WTC11 (cell line): ENCODE measurements at regions not wholly inside any gene's neighbourhood (a gene's known extent, or its start where the extent isn't known, plus 50 kb on each side); places are given as distances from the start of the nearest gene placed in this dataset.
A peak's percentile ranks its signal among the peaks of the same experiment; 100 is the strongest.
"Not testable (repeated sequence)": the region's sequence is repeated elsewhere in the genome, so short reads cannot be mapped to it uniquely, and the experiment has no call there.

ENCODE experiments used
- ATAC-seq: fragments of 200-7000 bp; cut with Tn5 transposase; 2 replicates; pipeline ENCODE4 v1.10.0; 2021; ENCODE audit warnings: mild to moderate bottlenecking, moderate library complexity
- CTCF ChIA-PET: fragments of 300-600 bp; sonication (Branson Sonifier 250); formaldehyde crosslinking; loops from one replicate; lab custom pipeline; 2021; ENCODE audit warnings: antibody characterized with exemption; lab: Charles Lee
- POLR2A ChIA-PET: fragments of 350-600 bp; sonication (Branson Sonifier 250); formaldehyde crosslinking; loops from one replicate; lab custom pipeline; 2021; ENCODE audit warnings: antibody characterized with exemption; lab: Charles Lee
- DNase-seq: peaks from one replicate; pipeline ENCODE4 v3.0.0; 2021; ENCODE audit warnings: low spot score
- H3K27ac Mint-ChIP-seq: 2 replicates; pipeline ENCODE4 v1.8.0; 2021; ENCODE audit warnings: mixed read lengths
- H3K27me3 Mint-ChIP-seq: 2 replicates; pipeline ENCODE4 v1.8.0; 2021; ENCODE audit warnings: low read depth, mild to moderate bottlenecking, moderate library complexity, mixed read lengths
- H3K36me3 Mint-ChIP-seq: 2 replicates; pipeline ENCODE4 v1.8.0; 2021; ENCODE audit warnings: mixed read lengths
- H3K4me1 Mint-ChIP-seq: 2 replicates; pipeline ENCODE4 v1.8.0; 2022; ENCODE audit warnings: mixed read lengths
- H3K4me3 Mint-ChIP-seq: 2 replicates; pipeline ENCODE4 v1.8.0; 2021; ENCODE audit warnings: mild to moderate bottlenecking, moderate library complexity, mixed read lengths
- H3K9me3 Mint-ChIP-seq: 2 replicates; pipeline ENCODE4 v1.8.0; 2021; ENCODE audit warnings: mixed read lengths
- ATF1 ChIP-seq: sonication (generic); formaldehyde crosslinking; IDR thresholded peaks from 2 replicates; pipeline ENCODE4 v1.8.1; 2023; ENCODE audit warnings: mild to moderate bottlenecking, moderate library complexity, missing genetic modification reagents
- FOXP1 ChIP-seq: sonication (generic); formaldehyde crosslinking; IDR thresholded peaks from 2 replicates; pipeline ENCODE4 v1.8.0; 2022; ENCODE audit warnings: missing genetic modification reagents, mild to moderate bottlenecking, moderate library complexity, borderline replicate concordance
- RELA ChIP-seq: sonication (generic); formaldehyde crosslinking; IDR thresholded peaks from 2 replicates; pipeline ENCODE4 v1.8.1; 2022; ENCODE audit warnings: missing genetic modification reagents, mild to moderate bottlenecking, borderline replicate concordance
- ZNF263 ChIP-seq: sonication (generic); formaldehyde crosslinking; IDR thresholded peaks from 2 replicates; pipeline ENCODE4 v1.8.1; 2022; ENCODE audit warnings: low read depth, mild to moderate bottlenecking, moderate library complexity, missing genetic modification reagents
- TF ChIP-seq, protein P1 (sequence below): sonication (generic); formaldehyde crosslinking; IDR thresholded peaks from 2 replicates; pipeline ENCODE4 v1.8.1; 2023; ENCODE audit warnings: mild to moderate bottlenecking, missing genetic modification reagents
- TF ChIP-seq, protein P2 (sequence below): fragments of 250-450 bp; sonication (Bioruptor Pico); IDR thresholded peaks from 2 replicates; pipeline ENCODE4 v2.1.2; 2022; ENCODE audit warnings: mild to moderate bottlenecking, moderate library complexity
- TF ChIP-seq, protein P3 (sequence below): fragments of 250-450 bp; sonication (Bioruptor Pico); IDR thresholded peaks from 2 replicates; pipeline ENCODE4 v1.9.0; 2021; ENCODE audit warnings: mild to moderate bottlenecking
- TF ChIP-seq, protein P4 (sequence below): fragments of 250-450 bp; sonication (Bioruptor Pico); IDR thresholded peaks from 2 replicates; pipeline ENCODE4 v1.8.0; 2021; ENCODE audit warnings: mild to moderate bottlenecking
- TF ChIP-seq, protein P5 (sequence below): sonication (generic); formaldehyde crosslinking; IDR thresholded peaks from 2 replicates; pipeline ENCODE4 v1.8.1; 2022; ENCODE audit warnings: low read depth, mild to moderate bottlenecking, moderate library complexity, missing genetic modification reagents, borderline replicate concordance
- TF ChIP-seq, protein P6 (sequence below): sonication (generic); formaldehyde crosslinking; IDR thresholded peaks from 2 replicates; pipeline ENCODE4 v1.8.0; 2022; ENCODE audit warnings: missing genetic modification reagents
- TF ChIP-seq, protein P7 (sequence below): sonication (generic); formaldehyde crosslinking; conservative IDR thresholded peaks from 2 replicates; pipeline ENCODE4 v1.8.1; 2022; ENCODE audit warnings: mild to moderate bottlenecking, missing genetic modification reagents
- TF ChIP-seq, protein P8 (sequence below): fragments of 250-450 bp; sonication (Bioruptor Pico); IDR thresholded peaks from 2 replicates; pipeline ENCODE4 v1.9.0; 2021; ENCODE audit warnings: mild to moderate bottlenecking, borderline replicate concordance
- TF ChIP-seq, protein P9 (sequence below): sonication (generic); formaldehyde crosslinking; IDR thresholded peaks from 2 replicates; pipeline ENCODE4 v1.8.0; 2023; ENCODE audit warnings: missing genetic modification reagents

DNA sequence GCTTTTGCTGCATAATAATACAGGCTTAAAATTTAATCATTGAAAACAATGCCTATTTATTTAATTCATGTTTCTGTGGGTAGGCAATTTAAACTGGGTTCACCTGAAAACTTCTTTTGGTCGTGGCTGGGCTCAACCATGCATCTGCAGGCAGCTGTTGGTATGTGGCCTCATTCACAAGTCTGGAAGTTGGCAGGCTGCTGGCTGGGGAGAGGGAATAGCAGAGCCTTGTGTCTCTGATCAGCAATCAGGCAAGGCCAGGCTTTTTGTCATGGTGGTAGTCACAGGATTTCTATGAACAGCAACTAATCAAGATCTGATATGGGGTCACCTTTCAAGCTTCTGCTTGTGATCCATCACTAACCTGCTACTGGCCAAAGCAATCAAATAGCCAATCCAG is 130.1 kb upstream of the KCNJ3 start:
- peaks cover 18% of the 10 kb centered on the region for H3K4me1 Mint-ChIP-seq
- H3K36me3 Mint-ChIP-seq: peaks cover 16% of the 10 kb centered on the region
- peak; percentile 26 for DNase-seq
- no peak overlapping the region for H3K4me3 Mint-ChIP-seq
- ATAC-seq: peak; percentile 87
- ChIA-PET POLR2A (no interaction called here), CTCF (interaction anchor here (1.4 kb wide), 1 partner anchor 21 kb away, joined by 3 read pairs; no protein-coding TSS in a partner anchor)
- H3K27me3 Mint-ChIP-seq: no peaks in the 10 kb centered on the region
- H3K27ac Mint-ChIP-seq: no peak overlapping the region
- no peak for TF ChIP-seq ZNF263 (CRISPR knock-in tag)
- TF ChIP-seq, protein P1, sequence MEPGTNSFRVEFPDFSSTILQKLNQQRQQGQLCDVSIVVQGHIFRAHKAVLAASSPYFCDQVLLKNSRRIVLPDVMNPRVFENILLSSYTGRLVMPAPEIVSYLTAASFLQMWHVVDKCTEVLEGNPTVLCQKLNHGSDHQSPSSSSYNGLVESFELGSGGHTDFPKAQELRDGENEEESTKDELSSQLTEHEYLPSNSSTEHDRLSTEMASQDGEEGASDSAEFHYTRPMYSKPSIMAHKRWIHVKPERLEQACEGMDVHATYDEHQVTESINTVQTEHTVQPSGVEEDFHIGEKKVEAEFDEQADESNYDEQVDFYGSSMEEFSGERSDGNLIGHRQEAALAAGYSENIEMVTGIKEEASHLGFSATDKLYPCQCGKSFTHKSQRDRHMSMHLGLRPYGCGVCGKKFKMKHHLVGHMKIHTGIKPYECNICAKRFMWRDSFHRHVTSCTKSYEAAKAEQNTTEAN (CRISPR knock-in tag): no peak
- TF ChIP-seq, protein P2, sequence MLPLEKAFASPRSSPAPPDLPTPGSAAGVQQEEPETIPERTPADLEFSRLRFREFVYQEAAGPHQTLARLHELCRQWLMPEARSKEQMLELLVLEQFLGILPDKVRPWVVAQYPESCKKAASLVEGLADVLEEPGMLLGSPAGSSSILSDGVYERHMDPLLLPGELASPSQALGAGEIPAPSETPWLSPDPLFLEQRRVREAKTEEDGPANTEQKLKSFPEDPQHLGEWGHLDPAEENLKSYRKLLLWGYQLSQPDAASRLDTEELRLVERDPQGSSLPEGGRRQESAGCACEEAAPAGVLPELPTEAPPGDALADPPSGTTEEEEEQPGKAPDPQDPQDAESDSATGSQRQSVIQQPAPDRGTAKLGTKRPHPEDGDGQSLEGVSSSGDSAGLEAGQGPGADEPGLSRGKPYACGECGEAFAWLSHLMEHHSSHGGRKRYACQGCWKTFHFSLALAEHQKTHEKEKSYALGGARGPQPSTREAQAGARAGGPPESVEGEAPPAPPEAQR (CRISPR knock-in tag): no peak
- no peak for TF ChIP-seq FOXP1 (CRISPR knock-in tag)
- TF ChIP-seq, protein P3, sequence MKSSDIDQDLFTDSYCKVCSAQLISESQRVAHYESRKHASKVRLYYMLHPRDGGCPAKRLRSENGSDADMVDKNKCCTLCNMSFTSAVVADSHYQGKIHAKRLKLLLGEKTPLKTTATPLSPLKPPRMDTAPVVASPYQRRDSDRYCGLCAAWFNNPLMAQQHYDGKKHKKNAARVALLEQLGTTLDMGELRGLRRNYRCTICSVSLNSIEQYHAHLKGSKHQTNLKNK (CRISPR knock-in tag): no peak
- TF ChIP-seq, protein P4, sequence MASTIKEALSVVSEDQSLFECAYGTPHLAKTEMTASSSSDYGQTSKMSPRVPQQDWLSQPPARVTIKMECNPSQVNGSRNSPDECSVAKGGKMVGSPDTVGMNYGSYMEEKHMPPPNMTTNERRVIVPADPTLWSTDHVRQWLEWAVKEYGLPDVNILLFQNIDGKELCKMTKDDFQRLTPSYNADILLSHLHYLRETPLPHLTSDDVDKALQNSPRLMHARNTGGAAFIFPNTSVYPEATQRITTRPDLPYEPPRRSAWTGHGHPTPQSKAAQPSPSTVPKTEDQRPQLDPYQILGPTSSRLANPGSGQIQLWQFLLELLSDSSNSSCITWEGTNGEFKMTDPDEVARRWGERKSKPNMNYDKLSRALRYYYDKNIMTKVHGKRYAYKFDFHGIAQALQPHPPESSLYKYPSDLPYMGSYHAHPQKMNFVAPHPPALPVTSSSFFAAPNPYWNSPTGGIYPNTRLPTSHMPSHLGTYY (CRISPR knock-in tag): no peak
- TF ChIP-seq, protein P5, sequence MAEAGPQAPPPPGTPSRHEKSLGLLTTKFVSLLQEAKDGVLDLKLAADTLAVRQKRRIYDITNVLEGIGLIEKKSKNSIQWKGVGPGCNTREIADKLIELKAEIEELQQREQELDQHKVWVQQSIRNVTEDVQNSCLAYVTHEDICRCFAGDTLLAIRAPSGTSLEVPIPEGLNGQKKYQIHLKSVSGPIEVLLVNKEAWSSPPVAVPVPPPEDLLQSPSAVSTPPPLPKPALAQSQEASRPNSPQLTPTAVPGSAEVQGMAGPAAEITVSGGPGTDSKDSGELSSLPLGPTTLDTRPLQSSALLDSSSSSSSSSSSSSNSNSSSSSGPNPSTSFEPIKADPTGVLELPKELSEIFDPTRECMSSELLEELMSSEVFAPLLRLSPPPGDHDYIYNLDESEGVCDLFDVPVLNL: no peak
- H3K9me3 Mint-ChIP-seq: peaks cover 27% of the 10 kb centered on the region

DNA sequence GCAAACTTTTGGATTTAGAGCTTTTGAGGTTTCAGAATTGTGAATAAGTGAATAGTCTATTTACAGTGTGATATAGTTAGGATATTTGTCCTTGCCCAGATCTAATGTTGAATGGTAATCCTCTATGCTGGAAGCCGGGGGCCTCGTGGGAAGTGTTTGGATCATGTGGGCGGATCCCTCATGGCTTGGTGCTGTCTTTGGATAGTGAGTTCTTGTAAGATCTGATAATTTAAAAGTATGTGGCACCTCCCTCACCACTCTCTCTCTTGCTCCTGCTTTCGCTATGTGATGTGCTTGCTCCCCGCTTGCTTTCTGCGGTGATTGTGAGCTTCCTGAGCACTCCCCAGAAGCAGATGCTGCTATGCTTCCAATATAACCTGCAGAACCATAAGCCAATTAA is 128.0 kb upstream of the KCNJ3 start:
- Mint-ChIP-seq H3K27ac (no peak overlapping the region), H3K36me3 (peaks cover 15% of the 10 kb centered on the region), H3K4me3 (no peak overlapping the region), H3K9me3 (peaks cover 18% of the 10 kb centered on the region), H3K27me3 (no peaks in the 10 kb centered on the region), H3K4me1 (peaks cover 18% of the 10 kb centered on the region)
- TF ChIP-seq, protein P6, sequence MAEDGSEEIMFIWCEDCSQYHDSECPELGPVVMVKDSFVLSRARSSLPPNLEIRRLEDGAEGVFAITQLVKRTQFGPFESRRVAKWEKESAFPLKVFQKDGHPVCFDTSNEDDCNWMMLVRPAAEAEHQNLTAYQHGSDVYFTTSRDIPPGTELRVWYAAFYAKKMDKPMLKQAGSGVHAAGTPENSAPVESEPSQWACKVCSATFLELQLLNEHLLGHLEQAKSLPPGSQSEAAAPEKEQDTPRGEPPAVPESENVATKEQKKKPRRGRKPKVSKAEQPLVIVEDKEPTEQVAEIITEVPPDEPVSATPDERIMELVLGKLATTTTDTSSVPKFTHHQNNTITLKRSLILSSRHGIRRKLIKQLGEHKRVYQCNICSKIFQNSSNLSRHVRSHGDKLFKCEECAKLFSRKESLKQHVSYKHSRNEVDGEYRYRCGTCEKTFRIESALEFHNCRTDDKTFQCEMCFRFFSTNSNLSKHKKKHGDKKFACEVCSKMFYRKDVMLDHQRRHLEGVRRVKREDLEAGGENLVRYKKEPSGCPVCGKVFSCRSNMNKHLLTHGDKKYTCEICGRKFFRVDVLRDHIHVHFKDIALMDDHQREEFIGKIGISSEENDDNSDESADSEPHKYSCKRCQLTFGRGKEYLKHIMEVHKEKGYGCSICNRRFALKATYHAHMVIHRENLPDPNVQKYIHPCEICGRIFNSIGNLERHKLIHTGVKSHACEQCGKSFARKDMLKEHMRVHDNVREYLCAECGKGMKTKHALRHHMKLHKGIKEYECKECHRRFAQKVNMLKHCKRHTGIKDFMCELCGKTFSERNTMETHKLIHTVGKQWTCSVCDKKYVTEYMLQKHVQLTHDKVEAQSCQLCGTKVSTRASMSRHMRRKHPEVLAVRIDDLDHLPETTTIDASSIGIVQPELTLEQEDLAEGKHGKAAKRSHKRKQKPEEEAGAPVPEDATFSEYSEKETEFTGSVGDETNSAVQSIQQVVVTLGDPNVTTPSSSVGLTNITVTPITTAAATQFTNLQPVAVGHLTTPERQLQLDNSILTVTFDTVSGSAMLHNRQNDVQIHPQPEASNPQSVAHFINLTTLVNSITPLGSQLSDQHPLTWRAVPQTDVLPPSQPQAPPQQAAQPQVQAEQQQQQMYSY: no peak
- TF ChIP-seq, protein P7, sequence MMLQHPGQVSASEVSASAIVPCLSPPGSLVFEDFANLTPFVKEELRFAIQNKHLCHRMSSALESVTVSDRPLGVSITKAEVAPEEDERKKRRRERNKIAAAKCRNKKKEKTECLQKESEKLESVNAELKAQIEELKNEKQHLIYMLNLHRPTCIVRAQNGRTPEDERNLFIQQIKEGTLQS (CRISPR knock-in tag): no peak
- TF ChIP-seq ATF1 (CRISPR knock-in tag) (no peak), RELA (CRISPR knock-in tag) (no peak)
- TF ChIP-seq, protein P8, sequence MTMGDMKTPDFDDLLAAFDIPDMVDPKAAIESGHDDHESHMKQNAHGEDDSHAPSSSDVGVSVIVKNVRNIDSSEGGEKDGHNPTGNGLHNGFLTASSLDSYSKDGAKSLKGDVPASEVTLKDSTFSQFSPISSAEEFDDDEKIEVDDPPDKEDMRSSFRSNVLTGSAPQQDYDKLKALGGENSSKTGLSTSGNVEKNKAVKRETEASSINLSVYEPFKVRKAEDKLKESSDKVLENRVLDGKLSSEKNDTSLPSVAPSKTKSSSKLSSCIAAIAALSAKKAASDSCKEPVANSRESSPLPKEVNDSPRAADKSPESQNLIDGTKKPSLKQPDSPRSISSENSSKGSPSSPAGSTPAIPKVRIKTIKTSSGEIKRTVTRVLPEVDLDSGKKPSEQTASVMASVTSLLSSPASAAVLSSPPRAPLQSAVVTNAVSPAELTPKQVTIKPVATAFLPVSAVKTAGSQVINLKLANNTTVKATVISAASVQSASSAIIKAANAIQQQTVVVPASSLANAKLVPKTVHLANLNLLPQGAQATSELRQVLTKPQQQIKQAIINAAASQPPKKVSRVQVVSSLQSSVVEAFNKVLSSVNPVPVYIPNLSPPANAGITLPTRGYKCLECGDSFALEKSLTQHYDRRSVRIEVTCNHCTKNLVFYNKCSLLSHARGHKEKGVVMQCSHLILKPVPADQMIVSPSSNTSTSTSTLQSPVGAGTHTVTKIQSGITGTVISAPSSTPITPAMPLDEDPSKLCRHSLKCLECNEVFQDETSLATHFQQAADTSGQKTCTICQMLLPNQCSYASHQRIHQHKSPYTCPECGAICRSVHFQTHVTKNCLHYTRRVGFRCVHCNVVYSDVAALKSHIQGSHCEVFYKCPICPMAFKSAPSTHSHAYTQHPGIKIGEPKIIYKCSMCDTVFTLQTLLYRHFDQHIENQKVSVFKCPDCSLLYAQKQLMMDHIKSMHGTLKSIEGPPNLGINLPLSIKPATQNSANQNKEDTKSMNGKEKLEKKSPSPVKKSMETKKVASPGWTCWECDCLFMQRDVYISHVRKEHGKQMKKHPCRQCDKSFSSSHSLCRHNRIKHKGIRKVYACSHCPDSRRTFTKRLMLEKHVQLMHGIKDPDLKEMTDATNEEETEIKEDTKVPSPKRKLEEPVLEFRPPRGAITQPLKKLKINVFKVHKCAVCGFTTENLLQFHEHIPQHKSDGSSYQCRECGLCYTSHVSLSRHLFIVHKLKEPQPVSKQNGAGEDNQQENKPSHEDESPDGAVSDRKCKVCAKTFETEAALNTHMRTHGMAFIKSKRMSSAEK (CRISPR knock-in tag): no peak
- TF ChIP-seq, protein P9, sequence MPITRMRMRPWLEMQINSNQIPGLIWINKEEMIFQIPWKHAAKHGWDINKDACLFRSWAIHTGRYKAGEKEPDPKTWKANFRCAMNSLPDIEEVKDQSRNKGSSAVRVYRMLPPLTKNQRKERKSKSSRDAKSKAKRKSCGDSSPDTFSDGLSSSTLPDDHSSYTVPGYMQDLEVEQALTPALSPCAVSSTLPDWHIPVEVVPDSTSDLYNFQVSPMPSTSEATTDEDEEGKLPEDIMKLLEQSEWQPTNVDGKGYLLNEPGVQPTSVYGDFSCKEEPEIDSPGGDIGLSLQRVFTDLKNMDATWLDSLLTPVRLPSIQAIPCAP (CRISPR knock-in tag): no peak
- CTCF ChIA-PET: interaction anchor here (1.4 kb wide), 1 partner anchor 53 kb away, joined by 4 read pairs; no protein-coding TSS in a partner anchor
- DNase-seq: no peak
- POLR2A ChIA-PET: no interaction called here
- no peak; the same call in 1 of the 2 replicates for ATAC-seq

DNA sequence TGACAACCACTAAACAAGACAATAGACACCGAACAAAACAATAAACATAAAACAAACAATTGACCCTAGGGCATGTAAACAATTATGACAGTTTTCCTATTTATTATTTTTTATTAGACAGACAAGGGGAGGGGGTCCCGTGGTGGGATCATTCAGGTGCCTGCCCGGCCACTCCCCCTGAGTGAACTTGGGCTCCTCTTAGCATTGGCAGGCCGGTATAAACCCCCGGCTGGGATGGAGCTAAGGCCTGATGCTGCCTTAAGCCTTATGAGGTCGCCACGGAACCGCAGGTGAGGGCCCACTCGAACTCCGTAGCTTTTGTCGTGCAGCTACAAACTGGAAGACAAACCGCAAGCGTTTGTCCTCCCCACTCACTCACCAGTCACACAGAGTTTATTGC is 121.8 kb upstream of the KCNJ3 start:
- H3K4me1 Mint-ChIP-seq: peaks cover 44% of the 10 kb centered on the region
- H3K4me3 Mint-ChIP-seq, H3K9me3 Mint-ChIP-seq, DNase-seq, CTCF ChIA-PET, ATAC-seq, H3K27me3 Mint-ChIP-seq: not testable (repeated sequence)
- peak overlapping the region; percentile 33; the same call in 1 of the 2 replicates for H3K27ac Mint-ChIP-seq
- POLR2A ChIA-PET: interaction anchor here (0.7 kb wide), 1 partner anchor 421 kb away, joined by 4 read pairs; no protein-coding TSS in a partner anchor
- H3K36me3 Mint-ChIP-seq: peaks cover 11% of the 10 kb centered on the region
